Tongue (tissue), 1 donor: ENCODE measurements at regions not wholly inside any gene's neighbourhood (a gene's known extent, or its start where the extent isn't known, plus 50 kb on each side); places are given as distances from the start of the nearest gene placed in this dataset.
A peak's percentile ranks its signal among the peaks of the same experiment; 100 is the strongest.
"Not testable (repeated sequence)": the region's sequence is repeated elsewhere in the genome, so short reads cannot be mapped to it uniquely, and the experiment has no call there.

Source experiments
- DNase-seq: peaks from one replicate; pipeline ENCODE4 v3.0.0-alpha.2; 2015

GRCh38 chr5:62771341-62771740 lies 192.7 kb downstream of the LRRC70 start:
- no peak for DNase-seq

- DNase-seq, result no peak
Observed at GRCh38 chr5:62767650-62768049, 189.0 kb downstream of the LRRC70 start.

GRCh38 chr5:62767077-62767476 lies 188.5 kb downstream of the LRRC70 start:
- no peak for DNase-seq

- DNase-seq, result no peak
Observed at GRCh38 chr5:62762503-62762902, 183.9 kb downstream of the LRRC70 start.

GRCh38 chr5:62757686-62758085 lies 179.1 kb downstream of the LRRC70 start:
- DNase-seq, result not testable (repeated sequence)

GRCh38 chr5:62752998-62753367 lies 174.4 kb downstream of the LRRC70 start:
- not testable (repeated sequence) for DNase-seq

GRCh38 chr5:62752056-62752997 lies 173.7 kb downstream of the LRRC70 start:
- DNase-seq, result not testable (repeated sequence)

GRCh38 chr5:62742207-62742606 lies 163.6 kb downstream of the LRRC70 start:
- DNase-seq, result no peak

- no peak for DNase-seq
Observed at GRCh38 chr5:62741761-62742160, 163.1 kb downstream of the LRRC70 start.

- no peak for DNase-seq
Observed at GRCh38 chr5:62737766-62738165, 159.1 kb downstream of the LRRC70 start.

- DNase-seq, result peak; percentile 10
Observed at GRCh38 chr5:62732677-62733121, 154.1 kb downstream of the LRRC70 start.

GRCh38 chr5:62731022-62731421 lies 152.4 kb downstream of the LRRC70 start:
- no peak for DNase-seq

GRCh38 chr5:62729675-62730074 lies 151.1 kb downstream of the LRRC70 start:
- DNase-seq, result no peak

GRCh38 chr5:62727861-62728260 lies 149.2 kb downstream of the LRRC70 start:
- DNase-seq, result no peak

- no peak for DNase-seq
Observed at GRCh38 chr5:62727184-62727583, 148.6 kb downstream of the LRRC70 start.

GRCh38 chr5:62722360-62722759 lies 143.7 kb downstream of the LRRC70 start:
- no peak for DNase-seq

- peak; percentile 71 for DNase-seq
Observed at GRCh38 chr5:62720031-62720441, 141.4 kb downstream of the LRRC70 start.

- DNase-seq, result no peak
Observed at GRCh38 chr5:62719061-62719720, 140.6 kb downstream of the LRRC70 start.

GRCh38 chr5:62718324-62718723 lies 139.7 kb downstream of the LRRC70 start:
- no peak for DNase-seq

- peak; percentile 10 for DNase-seq
Observed at GRCh38 chr5:62717301-62717933, 138.8 kb downstream of the LRRC70 start.

GRCh38 chr5:62714296-62714695 lies 135.7 kb downstream of the LRRC70 start:
- DNase-seq, result no peak

GRCh38 chr5:62708481-62709325 lies 130.1 kb downstream of the LRRC70 start:
- DNase-seq, result peak; percentile 10
